ENCODE measurements at regions not wholly inside any gene's neighbourhood (a gene's known extent, or its start where the extent isn't known, plus 50 kb on each side); places are given as distances from the start of the nearest gene placed in this dataset.
"Not testable (repeated sequence)": the region's sequence is repeated elsewhere in the genome, so short reads cannot be mapped to it uniquely, and the experiment has no call there.

DNA sequence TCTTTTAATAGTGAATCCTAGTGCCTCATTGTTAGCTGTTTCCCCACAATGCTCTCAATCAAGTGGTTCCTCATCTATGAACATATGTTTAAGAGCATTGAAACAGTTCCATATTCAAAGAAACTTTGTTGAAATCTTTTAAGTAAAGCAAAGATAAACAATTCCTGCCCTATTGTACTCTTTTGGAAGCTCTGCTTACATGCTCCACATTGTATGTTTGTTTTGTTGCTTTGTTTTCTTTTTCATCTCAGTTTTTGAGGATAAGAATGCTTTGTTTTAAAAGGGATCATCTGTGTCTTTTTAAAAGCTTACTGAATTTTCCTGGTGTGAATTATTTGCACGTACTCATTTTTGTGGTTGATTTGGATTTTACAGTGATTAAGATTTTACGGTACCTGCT lies 132.2 kb upstream of the MARCKS start:
- not testable (repeated sequence) for TF ChIP-seq POLR2A (IDR thresholded peaks at IDR 0.05)
- TF ChIP-seq, protein P1, sequence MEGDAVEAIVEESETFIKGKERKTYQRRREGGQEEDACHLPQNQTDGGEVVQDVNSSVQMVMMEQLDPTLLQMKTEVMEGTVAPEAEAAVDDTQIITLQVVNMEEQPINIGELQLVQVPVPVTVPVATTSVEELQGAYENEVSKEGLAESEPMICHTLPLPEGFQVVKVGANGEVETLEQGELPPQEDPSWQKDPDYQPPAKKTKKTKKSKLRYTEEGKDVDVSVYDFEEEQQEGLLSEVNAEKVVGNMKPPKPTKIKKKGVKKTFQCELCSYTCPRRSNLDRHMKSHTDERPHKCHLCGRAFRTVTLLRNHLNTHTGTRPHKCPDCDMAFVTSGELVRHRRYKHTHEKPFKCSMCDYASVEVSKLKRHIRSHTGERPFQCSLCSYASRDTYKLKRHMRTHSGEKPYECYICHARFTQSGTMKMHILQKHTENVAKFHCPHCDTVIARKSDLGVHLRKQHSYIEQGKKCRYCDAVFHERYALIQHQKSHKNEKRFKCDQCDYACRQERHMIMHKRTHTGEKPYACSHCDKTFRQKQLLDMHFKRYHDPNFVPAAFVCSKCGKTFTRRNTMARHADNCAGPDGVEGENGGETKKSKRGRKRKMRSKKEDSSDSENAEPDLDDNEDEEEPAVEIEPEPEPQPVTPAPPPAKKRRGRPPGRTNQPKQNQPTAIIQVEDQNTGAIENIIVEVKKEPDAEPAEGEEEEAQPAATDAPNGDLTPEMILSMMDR (IDR thresholded peaks at IDR 0.05) = not testable (repeated sequence)

All from ovary (tissue), 3 donors.